Naive thymus-derived CD4-positive, alpha-beta T cell (primary cell): ENCODE measurements at regions not wholly inside any gene's neighbourhood (a gene's known extent, or its start where the extent isn't known, plus 50 kb on each side); places are given as distances from the start of the nearest gene placed in this dataset.

Experiments used
- ATAC-seq: fragments of 150-1000 bp; cut with Tn5 transposase; 2 replicates; pipeline ENCODE4 v1.10.0; 2021; ENCODE audit warnings: mild to moderate bottlenecking, moderate library complexity
- CTCF ChIA-PET: fragments of 350-600 bp; sonication (Branson Sonifier 250); formaldehyde crosslinking; loops from one replicate; lab custom pipeline; 2021; ENCODE audit warnings: antibody characterized with exemption; lab: Charles Lee
- POLR2A ChIA-PET: fragments of 350-600 bp; sonication (Branson Sonifier 250); formaldehyde crosslinking; loops from one replicate; lab custom pipeline; 2021; ENCODE audit warnings: antibody characterized with exemption, inconsistent platforms; lab: Charles Lee
- DNase-seq, 9 donors: peaks; one replicate each; pipeline versions ENCODE4 v3.0.0 to v3.0.0-alpha.2; 2020 to 2022; ENCODE audit warnings: mixed read lengths in 1 of 9
- H3K27ac ChIP-seq: one replicate; pipeline ENCODE4 v1.7.0; 2013; ENCODE audit warnings: mild to moderate bottlenecking, low read depth, low read length, moderate library complexity
- H3K27me3 ChIP-seq, 2 donors: one replicate each; pipeline ENCODE4 v1.7.0; 2013; ENCODE audit warnings: low read length in 2 of 2, mild to moderate bottlenecking in 2 of 2, moderate library complexity in 2 of 2; ENCODE audit not compliant: control insufficient read depth in 2 of 2, insufficient read depth in 2 of 2
- H3K36me3 ChIP-seq, 3 experiments: 1 replicate in 2 of 3; 2 replicates in 1 of 3; pipeline ENCODE4 v1.7.0; 2013; ENCODE audit warnings: low read length in 3 of 3, mild to moderate bottlenecking in 3 of 3, moderate library complexity in 1 of 3; ENCODE audit not compliant: insufficient read depth in 3 of 3, control insufficient read depth in 2 of 3
- H3K4me1 ChIP-seq, 2 donors: one replicate each; pipeline ENCODE4 v1.7.0; 2013; ENCODE audit warnings: low read length in 2 of 2, mild to moderate bottlenecking in 2 of 2, moderate library complexity in 1 of 2; ENCODE audit not compliant: control insufficient read depth in 2 of 2, insufficient read depth in 2 of 2
- H3K4me3 ChIP-seq: 2 replicates; pipeline ENCODE4 v1.7.0; 2013; ENCODE audit warnings: mild to moderate bottlenecking, low read length
- H3K9me3 ChIP-seq, 3 experiments: 1 replicate in 2 of 3; 2 replicates in 1 of 3; pipeline ENCODE4 v1.7.0; 2013; ENCODE audit warnings: low read length in 3 of 3; ENCODE audit not compliant: control insufficient read depth in 2 of 3
- H3K27ac Mint-ChIP-seq, 9 donors: one replicate each; pipeline ENCODE4 v1.8.0; 2020 to 2022; ENCODE audit warnings: mixed read lengths in 9 of 9, mild to moderate bottlenecking in 8 of 9, moderate library complexity in 5 of 9, inconsistent platforms in 2 of 9
- H3K27me3 Mint-ChIP-seq, 5 donors: one replicate each; pipeline ENCODE4 v1.8.0; 2021 to 2022; ENCODE audit warnings: mixed read lengths in 5 of 5, mild to moderate bottlenecking in 1 of 5
- H3K36me3 Mint-ChIP-seq, 5 donors: one replicate each; pipeline ENCODE4 v1.8.0; 2020 to 2022; ENCODE audit warnings: mixed read lengths in 5 of 5, mild to moderate bottlenecking in 3 of 5, inconsistent platforms in 1 of 5
- H3K4me1 Mint-ChIP-seq, 7 donors: one replicate each; pipeline ENCODE4 v1.8.0; 2020 to 2022; ENCODE audit warnings: mixed read lengths in 7 of 7, mild to moderate bottlenecking in 3 of 7, inconsistent platforms in 1 of 7
- H3K4me3 Mint-ChIP-seq, 10 donors: one replicate each; pipeline ENCODE4 v1.8.0; 2020 to 2022; ENCODE audit warnings: mild to moderate bottlenecking in 10 of 10, mixed read lengths in 10 of 10, moderate library complexity in 6 of 10, inconsistent platforms in 2 of 10
- H3K9me3 Mint-ChIP-seq, 11 donors: one replicate each; pipeline ENCODE4 v1.8.0; 2020 to 2022; ENCODE audit warnings: mixed read lengths in 11 of 11, mild to moderate bottlenecking in 4 of 11, inconsistent platforms in 1 of 11, moderate library complexity in 1 of 11
- intact Hi-C, 2 donors: fragments of 100-400 bp; cut with micrococcal nuclease; formaldehyde crosslinking; loops; one replicate each; pipeline ENCODE4 v1.15.1; 2023

DNA sequence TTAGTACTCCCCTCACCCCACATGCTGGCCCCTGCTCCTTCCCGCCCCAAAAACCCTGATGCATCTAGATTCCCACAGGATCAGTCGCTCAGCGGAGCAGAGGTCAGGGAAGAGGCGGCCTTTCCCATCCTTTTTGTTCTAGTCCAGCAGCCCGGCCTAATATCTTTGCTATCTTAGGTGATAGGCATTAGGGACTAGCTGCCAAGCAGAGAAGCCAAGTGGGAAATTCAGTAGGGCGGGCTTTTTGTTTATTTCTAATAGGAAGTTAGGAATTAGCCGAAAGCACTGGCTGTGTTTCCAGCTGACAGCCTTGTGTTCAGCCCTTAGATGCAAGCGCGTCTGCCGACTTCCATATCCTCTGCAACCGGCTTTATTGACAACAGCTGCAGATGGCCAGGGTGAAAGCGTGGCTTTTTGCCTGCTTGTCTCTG lies 59.0 kb upstream of the BCAR3 start:
- no peak overlapping the region for H3K27ac ChIP-seq
- ATAC-seq: no peak
- peaks cover 0 to 13% (median 0%) of the 10 kb centered on the region in 7 donors for H3K4me1 Mint-ChIP-seq
- no peak overlapping the region for H3K4me3 Mint-ChIP-seq
- ChIA-PET CTCF (no interaction called here), POLR2A (interaction anchor here (1.0 kb wide), 1 partner anchor 12 kb away, joined by 3 read pairs; no protein-coding TSS in a partner anchor)
- no peak overlapping the region for H3K27ac Mint-ChIP-seq
- intact Hi-C loops: no loop called here
- no peaks in the 10 kb centered on the region for H3K9me3 ChIP-seq
- H3K36me3 ChIP-seq: no peaks in the 10 kb centered on the region
- H3K4me1 ChIP-seq: no peaks in the 10 kb centered on the region
- DNase-seq: no peak
- H3K4me3 ChIP-seq: no peak overlapping the region
- H3K27me3 Mint-ChIP-seq: peaks cover 0 to under 1% (median 0%) of the 10 kb centered on the region in 5 donors
- H3K36me3 Mint-ChIP-seq: peaks cover 0 to 4% (median 0%) of the 10 kb centered on the region in 5 donors
- no peaks in the 10 kb centered on the region for H3K9me3 Mint-ChIP-seq
- no peaks in the 10 kb centered on the region for H3K27me3 ChIP-seq

DNA sequence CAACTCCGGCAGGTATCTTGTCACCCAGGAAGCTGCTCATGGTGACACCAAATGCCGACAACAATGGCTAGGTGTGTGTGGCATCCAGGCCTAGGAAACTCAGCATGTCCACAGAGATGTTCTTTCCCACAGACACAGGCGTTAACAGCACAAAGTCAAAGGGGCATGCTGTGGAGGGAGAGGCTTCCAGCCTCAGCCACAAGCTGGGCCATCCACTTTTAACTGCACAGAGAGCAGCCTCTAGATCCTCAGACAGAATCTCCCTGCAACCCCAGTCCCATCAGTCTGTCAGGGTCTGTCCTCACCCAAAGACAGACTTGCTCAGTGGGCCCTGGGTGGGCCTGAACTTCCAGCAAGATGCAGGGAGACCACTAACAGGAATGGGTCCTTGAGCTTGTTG lies 58.5 kb upstream of the BCAR3 start:
- no peaks in the 10 kb centered on the region for H3K27me3 ChIP-seq
- DNase-seq (no peak), ATAC-seq (no peak)
- ChIA-PET POLR2A (interaction anchor here (0.6 to 1.0 kb wide), 2 partner anchors 13 to 660 kb away, joined by 3 read pairs; no protein-coding TSS in a partner anchor), CTCF (no interaction called here)
- Mint-ChIP-seq H3K9me3 (no peaks in the 10 kb centered on the region), H3K27me3 (no peaks in the 10 kb centered on the region), H3K27ac (no peak overlapping the region), H3K4me3 (no peak overlapping the region), H3K4me1 (peaks cover 0 to 9% (median 0%) of the 10 kb centered on the region in 7 donors), H3K36me3 (peaks cover 0 to 4% (median 0%) of the 10 kb centered on the region in 5 donors)
- H3K27ac ChIP-seq: no peak overlapping the region
- no peaks in the 10 kb centered on the region for H3K9me3 ChIP-seq
- no peak overlapping the region for H3K4me3 ChIP-seq
- no peaks in the 10 kb centered on the region for H3K36me3 ChIP-seq
- H3K4me1 ChIP-seq: no peaks in the 10 kb centered on the region
- intact Hi-C loops: no loop called here

DNA sequence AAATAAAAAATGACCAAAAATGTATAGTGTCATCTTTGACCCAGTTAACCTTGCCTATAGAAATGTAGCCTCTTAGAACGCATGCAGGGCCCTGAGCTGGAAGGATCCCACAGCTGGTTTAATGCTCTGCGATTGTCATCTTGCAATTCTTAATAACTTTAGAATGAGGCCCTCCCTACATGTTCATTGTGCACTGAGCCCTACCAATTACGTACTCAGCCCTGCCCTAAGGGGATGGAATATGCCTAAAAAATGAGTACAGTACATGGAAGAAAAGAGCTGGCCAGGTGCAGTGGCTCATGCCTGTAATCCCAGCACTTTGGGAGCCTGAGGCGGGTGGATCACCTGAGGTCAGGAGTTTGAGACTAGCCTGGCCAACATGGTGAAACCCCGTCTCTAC lies 57.8 kb upstream of the BCAR3 start:
- peaks cover 0 to 2% (median 0%) of the 10 kb centered on the region in 7 donors for H3K4me1 Mint-ChIP-seq
- no peaks in the 10 kb centered on the region for H3K36me3 ChIP-seq
- no peaks in the 10 kb centered on the region for H3K4me1 ChIP-seq
- ChIA-PET CTCF (no interaction called here), POLR2A (interaction anchor here (0.6 kb wide), 1 partner anchor 659 kb away, joined by 3 read pairs; no protein-coding TSS in a partner anchor)
- H3K36me3 Mint-ChIP-seq: peaks cover 0 to 4% (median 0%) of the 10 kb centered on the region in 5 donors
- no peak for ATAC-seq
- no peak overlapping the region for H3K27ac ChIP-seq
- H3K27me3 ChIP-seq: no peaks in the 10 kb centered on the region
- intact Hi-C loops: no loop called here
- no peaks in the 10 kb centered on the region for H3K9me3 Mint-ChIP-seq
- no peak overlapping the region for H3K4me3 Mint-ChIP-seq
- no peaks in the 10 kb centered on the region for H3K27me3 Mint-ChIP-seq
- H3K27ac Mint-ChIP-seq: no peak overlapping the region
- no peak for DNase-seq
- no peaks in the 10 kb centered on the region for H3K9me3 ChIP-seq
- H3K4me3 ChIP-seq: no peak overlapping the region

DNA sequence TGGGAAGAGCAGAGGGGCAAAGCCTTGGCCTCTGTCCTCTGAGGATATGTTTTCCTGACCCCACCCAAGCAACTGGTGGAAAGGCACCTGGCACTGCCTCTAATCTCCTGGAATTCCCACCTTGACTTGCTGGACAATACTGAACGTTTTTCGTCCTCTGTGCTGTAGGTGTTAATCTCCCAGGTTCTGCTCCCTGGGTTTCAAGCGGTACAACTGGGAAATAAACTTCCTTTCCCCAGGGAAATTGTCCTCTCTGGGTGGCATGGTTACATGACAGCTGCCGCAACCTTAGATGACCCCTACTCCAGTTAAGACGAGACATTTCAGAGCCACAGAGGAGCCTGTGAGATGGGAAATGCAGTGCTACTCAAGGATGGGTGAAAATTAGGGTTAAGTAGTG lies 57.3 kb upstream of the BCAR3 start:
- Histone ChIP-seq H3K4me1 (no peaks in the 10 kb centered on the region), H3K9me3 (no peaks in the 10 kb centered on the region), H3K36me3 (no peaks in the 10 kb centered on the region), H3K27ac (no peak overlapping the region), H3K27me3 (no peaks in the 10 kb centered on the region), H3K4me3 (no peak overlapping the region)
- Mint-ChIP-seq H3K36me3 (peaks cover 0 to 4% (median 0%) of the 10 kb centered on the region in 5 donors), H3K4me3 (no peak overlapping the region), H3K9me3 (no peaks in the 10 kb centered on the region), H3K4me1 (no peaks in the 10 kb centered on the region), H3K27ac (no peak overlapping the region), H3K27me3 (no peaks in the 10 kb centered on the region)
- POLR2A ChIA-PET: no interaction called here
- CTCF ChIA-PET: no interaction called here
- intact Hi-C loops: no loop called here
- DNase-seq: no peak
- no peak for ATAC-seq

DNA sequence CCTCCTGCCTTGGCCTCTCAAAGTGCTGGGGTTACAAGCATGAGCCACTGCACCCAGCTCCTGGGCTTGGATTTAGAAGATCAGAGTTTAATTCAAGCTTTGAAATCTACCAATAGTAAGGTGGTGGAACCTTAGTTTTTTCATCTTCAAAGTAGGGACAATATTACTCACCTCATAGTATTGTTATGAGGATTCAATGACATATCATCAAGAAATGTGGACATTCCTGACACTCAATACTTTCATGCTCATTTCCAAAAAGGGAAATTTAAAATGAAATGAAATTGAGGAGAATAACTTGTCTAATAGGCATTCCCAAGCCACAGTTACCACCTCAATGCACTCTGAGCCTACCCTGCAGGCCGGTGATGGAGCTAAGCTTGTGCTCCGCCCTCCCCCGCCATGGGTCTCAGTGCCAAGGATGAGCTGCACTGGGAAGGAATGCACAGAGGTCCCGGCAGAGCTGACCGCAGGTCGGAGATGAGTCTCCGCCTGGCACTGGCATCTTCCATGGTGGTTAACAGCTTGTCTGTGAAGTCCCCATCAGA lies 56.5 kb upstream of the BCAR3 start:
- Mint-ChIP-seq H3K9me3 (no peaks in the 10 kb centered on the region), H3K27ac (no peak overlapping the region), H3K4me1 (no peaks in the 10 kb centered on the region), H3K36me3 (peaks cover 0 to 4% (median 0%) of the 10 kb centered on the region in 5 donors), H3K4me3 (no peak overlapping the region), H3K27me3 (no peaks in the 10 kb centered on the region)
- intact Hi-C loops: no loop called here
- ChIA-PET CTCF (no interaction called here), POLR2A (no interaction called here)
- H3K4me3 ChIP-seq: no peak overlapping the region
- no peak overlapping the region for H3K27ac ChIP-seq
- DNase-seq (no peak), ATAC-seq (no peak)
- no peaks in the 10 kb centered on the region for H3K4me1 ChIP-seq
- H3K9me3 ChIP-seq: no peaks in the 10 kb centered on the region
- no peaks in the 10 kb centered on the region for H3K27me3 ChIP-seq
- H3K36me3 ChIP-seq: no peaks in the 10 kb centered on the region

DNA sequence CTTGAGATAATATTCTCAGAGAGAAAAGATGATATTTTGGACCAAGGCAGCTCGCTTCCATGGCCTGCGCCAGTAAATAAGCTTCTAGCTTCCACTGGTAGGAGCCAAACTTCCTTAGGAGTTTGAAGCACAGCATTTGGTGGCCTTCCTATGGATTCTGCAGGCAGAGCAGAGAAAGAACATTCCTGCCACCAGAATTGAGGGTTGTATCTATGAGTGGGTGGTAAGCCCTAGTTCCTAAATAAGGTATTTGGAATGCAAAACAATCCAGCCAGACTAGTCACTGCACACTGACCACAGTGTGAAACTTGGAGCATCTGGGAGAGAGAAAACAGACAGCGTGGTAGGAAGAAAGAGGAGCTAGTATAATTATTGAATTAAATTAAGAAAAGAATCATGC lies 54.1 kb upstream of the BCAR3 start:
- ATAC-seq (no peak), DNase-seq (no peak)
- Mint-ChIP-seq H3K36me3 (peaks cover 0 to 4% (median 0%) of the 10 kb centered on the region in 5 donors), H3K4me3 (no peak overlapping the region), H3K27me3 (peaks cover 0 to 2% (median 0%) of the 10 kb centered on the region in 5 donors), H3K27ac (no peak overlapping the region), H3K4me1 (no peaks in the 10 kb centered on the region), H3K9me3 (no peaks in the 10 kb centered on the region)
- Histone ChIP-seq H3K4me1 (no peaks in the 10 kb centered on the region), H3K9me3 (no peaks in the 10 kb centered on the region), H3K27me3 (no peaks in the 10 kb centered on the region), H3K27ac (no peak overlapping the region), H3K4me3 (no peak overlapping the region), H3K36me3 (no peaks in the 10 kb centered on the region)
- POLR2A ChIA-PET: no interaction called here
- CTCF ChIA-PET: no interaction called here
- intact Hi-C loops: no loop called here

DNA sequence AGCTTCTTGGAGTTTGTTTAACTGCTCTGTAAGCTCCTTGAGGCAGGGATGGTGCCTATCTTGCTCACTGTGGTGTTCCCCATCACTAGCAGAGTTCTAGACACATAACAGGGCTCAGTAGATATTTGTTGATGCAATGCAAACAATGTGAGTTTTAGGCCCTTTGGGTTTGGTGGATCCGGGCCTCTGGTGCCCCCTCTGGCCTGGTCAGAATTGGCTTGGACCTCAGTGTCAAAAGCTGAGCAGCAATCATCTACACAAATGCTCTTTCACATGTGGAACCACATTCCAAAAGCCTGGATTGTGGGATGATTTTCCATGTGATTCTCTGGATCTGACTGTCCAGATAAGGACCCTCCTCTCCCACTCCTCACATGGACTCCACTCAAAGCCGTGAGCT lies 53.4 kb upstream of the BCAR3 start:
- H3K36me3 ChIP-seq: no peaks in the 10 kb centered on the region
- Mint-ChIP-seq H3K9me3 (no peaks in the 10 kb centered on the region), H3K4me3 (no peak overlapping the region), H3K4me1 (no peaks in the 10 kb centered on the region), H3K27me3 (peaks cover 0 to 2% (median 0%) of the 10 kb centered on the region in 5 donors), H3K27ac (no peak overlapping the region), H3K36me3 (peaks cover 0 to 4% (median 0%) of the 10 kb centered on the region in 5 donors)
- DNase-seq: no peak
- no peak for ATAC-seq
- intact Hi-C loops: no loop called here
- H3K9me3 ChIP-seq: no peaks in the 10 kb centered on the region
- H3K4me3 ChIP-seq: no peak overlapping the region
- CTCF ChIA-PET: no interaction called here
- POLR2A ChIA-PET: no interaction called here
- H3K27ac ChIP-seq: no peak overlapping the region
- no peaks in the 10 kb centered on the region for H3K4me1 ChIP-seq
- no peaks in the 10 kb centered on the region for H3K27me3 ChIP-seq
